WTC11 (cell line): ENCODE measurements at regions not wholly inside any gene's neighbourhood (a gene's known extent, or its start where the extent isn't known, plus 50 kb on each side); places are given as distances from the start of the nearest gene placed in this dataset.

Experiments used
- CBFB ChIP-seq: sonication (generic); formaldehyde crosslinking; IDR thresholded peaks from 2 replicates; pipeline ENCODE4 v1.8.1; 2022; ENCODE audit warnings: mild to moderate bottlenecking, low read depth, missing genetic modification reagents
- TP53 ChIP-seq: sonication (generic); formaldehyde crosslinking; IDR thresholded peaks from 2 replicates; pipeline ENCODE4 v1.8.1; 2023; ENCODE audit warnings: mild to moderate bottlenecking, missing genetic modification reagents
- TF ChIP-seq, protein P1 (sequence below): fragments of 200-600 bp; IDR thresholded peaks from 2 replicates; pipeline ENCODE4 v1.8.0; 2022; ENCODE audit warnings: antibody characterized with exemption
- TF ChIP-seq, protein P2 (sequence below): sonication (generic); formaldehyde crosslinking; IDR thresholded peaks from 2 replicates; pipeline ENCODE4 v1.8.1; 2022; ENCODE audit warnings: missing genetic modification reagents, borderline replicate concordance

DNA sequence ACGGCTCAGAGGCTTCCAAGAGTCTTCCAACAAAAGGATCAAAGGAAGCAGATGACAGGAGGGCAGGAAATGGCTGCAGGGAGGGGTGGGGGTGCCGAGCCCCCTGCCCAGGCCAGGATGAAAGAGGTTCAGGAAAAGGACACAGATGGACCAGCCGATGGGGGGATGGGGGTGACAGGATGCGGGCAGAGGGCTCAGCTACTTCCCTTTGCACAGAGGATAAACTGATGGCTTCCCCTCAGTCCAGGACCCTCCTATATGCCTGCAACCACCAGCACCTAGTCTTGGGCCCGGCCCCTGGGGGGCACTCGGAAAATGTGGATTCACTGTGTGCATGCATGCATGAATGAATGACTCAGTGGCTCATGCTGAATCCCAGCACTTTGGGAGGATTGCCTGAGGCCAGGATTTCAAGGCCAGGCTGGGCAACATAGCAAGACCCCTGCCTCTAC, 148.2 kb downstream of the C9orf50 start:
- TF ChIP-seq, protein P1, sequence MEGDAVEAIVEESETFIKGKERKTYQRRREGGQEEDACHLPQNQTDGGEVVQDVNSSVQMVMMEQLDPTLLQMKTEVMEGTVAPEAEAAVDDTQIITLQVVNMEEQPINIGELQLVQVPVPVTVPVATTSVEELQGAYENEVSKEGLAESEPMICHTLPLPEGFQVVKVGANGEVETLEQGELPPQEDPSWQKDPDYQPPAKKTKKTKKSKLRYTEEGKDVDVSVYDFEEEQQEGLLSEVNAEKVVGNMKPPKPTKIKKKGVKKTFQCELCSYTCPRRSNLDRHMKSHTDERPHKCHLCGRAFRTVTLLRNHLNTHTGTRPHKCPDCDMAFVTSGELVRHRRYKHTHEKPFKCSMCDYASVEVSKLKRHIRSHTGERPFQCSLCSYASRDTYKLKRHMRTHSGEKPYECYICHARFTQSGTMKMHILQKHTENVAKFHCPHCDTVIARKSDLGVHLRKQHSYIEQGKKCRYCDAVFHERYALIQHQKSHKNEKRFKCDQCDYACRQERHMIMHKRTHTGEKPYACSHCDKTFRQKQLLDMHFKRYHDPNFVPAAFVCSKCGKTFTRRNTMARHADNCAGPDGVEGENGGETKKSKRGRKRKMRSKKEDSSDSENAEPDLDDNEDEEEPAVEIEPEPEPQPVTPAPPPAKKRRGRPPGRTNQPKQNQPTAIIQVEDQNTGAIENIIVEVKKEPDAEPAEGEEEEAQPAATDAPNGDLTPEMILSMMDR, result no peak
- no peak for TF ChIP-seq TP53 (CRISPR knock-in tag)
- TF ChIP-seq CBFB (CRISPR knock-in tag), result no peak
- TF ChIP-seq, protein P2, sequence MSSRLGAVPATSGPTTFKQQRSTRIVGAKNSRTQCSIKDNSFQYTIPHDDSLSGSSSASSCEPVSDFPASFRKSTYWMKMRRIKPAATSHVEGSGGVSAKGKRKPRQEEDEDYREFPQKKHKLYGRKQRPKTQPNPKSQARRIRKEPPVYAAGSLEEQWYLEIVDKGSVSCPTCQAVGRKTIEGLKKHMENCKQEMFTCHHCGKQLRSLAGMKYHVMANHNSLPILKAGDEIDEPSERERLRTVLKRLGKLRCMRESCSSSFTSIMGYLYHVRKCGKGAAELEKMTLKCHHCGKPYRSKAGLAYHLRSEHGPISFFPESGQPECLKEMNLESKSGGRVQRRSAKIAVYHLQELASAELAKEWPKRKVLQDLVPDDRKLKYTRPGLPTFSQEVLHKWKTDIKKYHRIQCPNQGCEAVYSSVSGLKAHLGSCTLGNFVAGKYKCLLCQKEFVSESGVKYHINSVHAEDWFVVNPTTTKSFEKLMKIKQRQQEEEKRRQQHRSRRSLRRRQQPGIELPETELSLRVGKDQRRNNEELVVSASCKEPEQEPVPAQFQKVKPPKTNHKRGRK (CRISPR knock-in tag), result no peak
